Choroid plexus epithelial cell (primary cell): ENCODE measurements at regions not wholly inside any gene's neighbourhood (a gene's known extent, or its start where the extent isn't known, plus 50 kb on each side); places are given as distances from the start of the nearest gene placed in this dataset.
"Not testable (repeated sequence)": the region's sequence is repeated elsewhere in the genome, so short reads cannot be mapped to it uniquely, and the experiment has no call there.

Experiments
- DNase-seq: peaks from one replicate; pipeline ENCODE4 v3.0.0-alpha.2; 2010; ENCODE audit warnings: low read depth
- H3K4me3 ChIP-seq: 2 replicates; pipeline ENCODE4 v1.5.1; 2011; ENCODE audit warnings: low read depth, mild to moderate bottlenecking, control low read depth, low read length, moderate library complexity
- TF ChIP-seq, protein P1 (sequence below): conservative IDR thresholded peaks from 2 replicates; pipeline ENCODE4 v1.5.1; 2011; ENCODE audit warnings: low read depth, mild to moderate bottlenecking, control low read depth, inconsistent platforms, low read length, moderate library complexity

DNA sequence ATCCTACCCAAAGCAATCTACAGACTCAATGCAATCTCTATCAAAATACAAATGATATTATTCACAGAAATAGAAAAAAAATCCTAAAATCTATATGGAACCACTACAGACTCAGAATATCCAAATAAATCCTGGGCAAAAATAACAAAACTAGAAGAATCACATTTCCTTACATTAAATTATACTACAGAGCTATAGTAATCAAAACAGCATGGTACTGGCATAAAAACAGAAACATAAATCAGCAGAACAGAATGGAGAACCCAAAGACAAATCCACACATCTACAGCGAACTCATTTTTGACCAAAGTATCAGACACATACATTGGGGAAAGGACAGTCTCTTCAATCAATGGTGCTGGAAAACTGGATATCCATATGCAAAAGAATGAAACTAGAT is 304.1 kb upstream of the FGF13 start:
- TF ChIP-seq, protein P1, sequence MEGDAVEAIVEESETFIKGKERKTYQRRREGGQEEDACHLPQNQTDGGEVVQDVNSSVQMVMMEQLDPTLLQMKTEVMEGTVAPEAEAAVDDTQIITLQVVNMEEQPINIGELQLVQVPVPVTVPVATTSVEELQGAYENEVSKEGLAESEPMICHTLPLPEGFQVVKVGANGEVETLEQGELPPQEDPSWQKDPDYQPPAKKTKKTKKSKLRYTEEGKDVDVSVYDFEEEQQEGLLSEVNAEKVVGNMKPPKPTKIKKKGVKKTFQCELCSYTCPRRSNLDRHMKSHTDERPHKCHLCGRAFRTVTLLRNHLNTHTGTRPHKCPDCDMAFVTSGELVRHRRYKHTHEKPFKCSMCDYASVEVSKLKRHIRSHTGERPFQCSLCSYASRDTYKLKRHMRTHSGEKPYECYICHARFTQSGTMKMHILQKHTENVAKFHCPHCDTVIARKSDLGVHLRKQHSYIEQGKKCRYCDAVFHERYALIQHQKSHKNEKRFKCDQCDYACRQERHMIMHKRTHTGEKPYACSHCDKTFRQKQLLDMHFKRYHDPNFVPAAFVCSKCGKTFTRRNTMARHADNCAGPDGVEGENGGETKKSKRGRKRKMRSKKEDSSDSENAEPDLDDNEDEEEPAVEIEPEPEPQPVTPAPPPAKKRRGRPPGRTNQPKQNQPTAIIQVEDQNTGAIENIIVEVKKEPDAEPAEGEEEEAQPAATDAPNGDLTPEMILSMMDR, result no peak
- DNase-seq, result no peak
- no peak overlapping the region for H3K4me3 ChIP-seq

DNA sequence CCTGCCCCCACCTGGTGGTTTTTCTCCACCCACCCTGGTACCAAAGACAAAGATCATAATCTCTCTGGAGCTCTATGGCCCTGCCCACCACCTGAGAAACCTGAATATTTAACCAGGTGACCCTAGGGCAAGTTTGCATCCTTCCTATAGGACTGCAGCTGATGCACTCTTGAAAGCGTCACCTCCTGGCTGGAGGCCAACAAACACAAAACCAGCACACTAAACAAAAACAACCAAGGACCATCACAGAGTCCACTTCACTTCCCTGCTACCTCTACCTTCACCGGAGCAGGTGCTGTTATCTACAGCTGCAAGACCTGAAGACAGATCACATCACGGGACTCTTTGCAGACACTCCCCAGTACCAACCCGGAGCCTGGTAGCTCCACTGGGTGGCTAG is 296.7 kb upstream of the FGF13 start:
- H3K4me3 ChIP-seq, result no peak overlapping the region
- DNase-seq, result no peak
- TF ChIP-seq, protein P1, result no peak

DNA sequence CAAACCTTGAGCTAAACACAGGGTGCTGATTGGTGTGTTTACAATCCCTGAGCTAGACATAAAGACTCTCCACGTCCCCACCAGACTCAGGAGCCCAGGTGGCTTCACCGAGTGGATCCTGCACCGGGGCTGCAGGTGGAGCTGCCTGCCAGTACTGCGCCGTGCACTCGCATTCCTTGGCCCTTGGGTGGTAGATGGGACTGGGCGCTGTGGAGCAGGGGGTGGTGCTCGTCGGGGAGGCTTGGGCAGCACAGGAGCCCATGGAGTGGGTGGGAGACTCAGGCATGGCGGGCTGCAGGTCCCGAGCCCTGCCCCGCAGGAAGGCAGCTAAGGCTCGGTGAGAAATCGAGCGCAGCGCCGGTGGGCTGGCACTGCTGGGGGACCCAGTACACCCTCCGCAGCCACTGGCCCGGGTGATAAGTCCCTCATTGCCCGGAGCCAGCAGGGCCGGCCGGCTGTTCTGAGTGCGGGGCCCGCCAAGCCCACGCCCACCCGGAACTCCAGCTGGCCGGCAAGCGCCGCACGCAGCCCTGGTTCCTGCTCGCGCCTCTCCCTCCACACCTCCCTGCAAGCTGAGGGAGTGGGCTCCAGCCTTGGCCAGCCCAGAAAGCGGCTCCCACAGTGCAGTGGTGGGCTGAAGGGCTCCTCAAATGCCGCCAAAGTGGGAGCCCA is 292.5 kb upstream of the FGF13 start:
- DNase-seq, H3K4me3 ChIP-seq: not testable (repeated sequence)

DNA sequence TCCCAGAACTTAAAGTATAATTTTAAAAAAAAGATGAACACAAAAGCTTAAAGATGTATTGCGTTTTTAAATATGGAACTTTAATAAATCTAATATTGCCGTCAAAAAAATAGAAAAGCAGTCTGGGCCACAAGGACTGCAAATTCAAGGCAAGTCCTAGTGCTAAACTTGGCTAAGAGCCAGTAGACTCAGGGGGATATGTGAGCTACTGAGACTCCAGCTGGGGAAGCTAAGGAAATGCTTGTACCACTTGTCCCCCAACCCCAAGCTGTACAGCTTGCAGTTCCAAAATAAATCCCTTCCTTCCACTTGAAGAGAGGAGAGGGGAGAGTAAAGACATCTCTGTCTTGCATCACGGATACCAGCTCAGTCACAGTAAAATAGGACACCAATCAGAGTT is 290.8 kb upstream of the FGF13 start:
- no peak overlapping the region for H3K4me3 ChIP-seq

DNA sequence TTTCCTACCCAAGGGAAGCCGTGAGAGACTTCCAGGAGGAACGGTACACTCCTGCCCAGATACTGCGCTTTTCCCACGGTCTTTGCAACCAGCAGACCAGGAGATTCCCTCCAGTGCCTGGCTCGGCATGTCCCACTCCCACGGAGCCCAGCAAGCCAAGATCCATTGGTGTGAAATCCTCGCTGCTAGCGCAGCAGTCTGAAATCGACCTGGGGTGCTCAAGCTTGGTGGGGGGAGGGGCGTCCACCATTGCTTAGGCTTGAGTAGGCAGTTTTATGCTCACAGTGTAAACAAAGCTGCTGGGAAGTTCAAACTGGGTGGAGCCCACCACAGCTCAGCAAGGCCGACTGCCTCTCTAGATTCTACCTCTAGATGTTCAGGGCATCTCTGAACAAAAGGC is 284.8 kb upstream of the FGF13 start:
- DNase-seq, result no peak
- TF ChIP-seq, protein P1, result no peak
- no peak overlapping the region for H3K4me3 ChIP-seq

More for the DNA sequence above, 290.8 kb upstream of the FGF13 start:
- DNase-seq, result no peak
- TF ChIP-seq, protein P1, result no peak

DNA sequence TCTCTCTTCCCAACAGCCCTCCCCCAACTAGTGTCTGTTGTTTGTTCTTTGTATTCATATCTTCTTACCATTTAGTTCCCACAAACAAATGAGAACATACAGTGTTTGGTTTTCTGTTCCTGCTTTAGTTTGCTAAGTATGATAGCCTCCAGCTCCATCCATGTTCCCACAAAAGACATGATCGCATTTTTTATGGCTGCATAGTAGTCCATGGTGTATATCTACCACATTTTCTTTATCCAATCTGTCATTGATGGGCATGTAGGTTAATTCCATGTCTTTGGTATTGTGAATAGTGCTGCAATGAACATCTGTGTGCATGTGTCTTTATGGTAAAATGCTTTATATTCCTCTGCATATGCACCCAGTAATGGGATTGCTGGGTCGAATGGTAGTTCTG is 283.9 kb upstream of the FGF13 start:
- TF ChIP-seq, protein P1, result no peak
- no peak overlapping the region for H3K4me3 ChIP-seq
- no peak for DNase-seq

DNA sequence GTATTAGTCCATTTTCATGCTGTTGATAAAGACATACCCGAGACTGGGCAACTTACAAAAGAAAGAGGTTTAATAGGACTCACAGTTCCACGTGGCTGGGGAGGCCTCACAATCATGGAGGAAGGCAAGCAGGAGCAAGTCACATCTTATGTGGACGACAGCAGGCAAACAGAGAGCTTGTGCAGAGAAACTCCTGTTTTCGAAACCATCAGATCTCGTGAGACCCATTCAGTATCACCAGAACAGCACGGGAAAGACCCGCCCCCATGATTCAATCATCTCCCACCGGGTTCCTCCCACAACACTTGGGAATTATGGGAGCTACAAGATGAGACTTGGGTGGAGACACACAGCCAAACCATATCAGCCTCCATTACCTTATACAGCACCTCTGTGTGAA is 278.9 kb upstream of the FGF13 start:
- not testable (repeated sequence) for H3K4me3 ChIP-seq, DNase-seq

DNA sequence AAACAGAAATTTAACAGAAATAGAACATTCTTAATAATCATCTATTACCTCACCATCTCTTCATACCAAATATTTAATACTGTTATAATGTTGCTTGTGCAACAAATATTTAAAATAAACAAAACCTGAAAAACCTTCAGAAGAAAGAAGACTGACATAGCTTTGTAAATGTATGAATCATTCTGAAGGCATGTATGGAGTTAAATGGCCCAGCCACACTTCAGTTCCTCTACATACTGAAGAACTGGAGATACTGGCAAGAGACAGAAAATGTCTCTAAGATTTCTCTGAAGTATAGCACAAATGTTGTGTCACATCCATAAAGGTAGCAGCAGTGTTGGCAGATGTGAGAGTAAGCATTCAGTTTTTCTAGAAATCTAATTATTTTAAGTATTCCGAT is 275.3 kb upstream of the FGF13 start:
- TF ChIP-seq, protein P1, result no peak
- no peak for DNase-seq
- H3K4me3 ChIP-seq, result no peak overlapping the region
